G401 (cell line): ENCODE measurements at regions not wholly inside any gene's neighbourhood (a gene's known extent, or its start where the extent isn't known, plus 50 kb on each side); places are given as distances from the start of the nearest gene placed in this dataset.
"Not testable (repeated sequence)": the region's sequence is repeated elsewhere in the genome, so short reads cannot be mapped to it uniquely, and the experiment has no call there.

Experiments used
- DNase-seq: peaks from one replicate; pipeline ENCODE4 v3.0.0-alpha.2; 2015; ENCODE audit warnings: low spot score
- in situ Hi-C: cut with HindIII; loops from 2 replicates; pipeline ENCODE4 v1.10.0; 2016; ENCODE audit warnings: low sequenced_read_pairs, mixed read lengths

DNA sequence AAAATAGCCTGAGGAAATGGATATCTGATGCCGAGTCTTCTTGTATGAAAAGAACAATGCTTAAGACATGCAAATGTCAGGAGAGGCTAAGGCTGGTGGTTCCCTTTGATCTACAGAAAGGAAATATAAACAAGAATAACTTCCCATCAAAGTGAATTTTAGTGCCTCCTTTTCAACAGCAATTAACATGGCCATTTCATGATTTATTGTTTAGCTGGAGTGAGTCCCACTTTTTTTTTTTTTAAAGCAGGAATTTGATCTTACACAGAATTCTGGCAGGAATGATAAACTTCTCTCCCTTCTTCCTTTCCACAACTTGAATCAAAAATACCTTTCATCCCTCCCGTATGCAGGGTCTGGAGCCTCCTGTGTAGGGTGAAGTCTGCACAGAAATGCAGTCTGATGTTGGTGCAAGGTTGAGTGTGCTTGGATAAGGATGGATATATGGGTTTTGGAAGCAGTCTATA, 287.0 kb downstream of the MEX3B start:
- in situ Hi-C loops, result no loop called here
- no peak for DNase-seq

DNA sequence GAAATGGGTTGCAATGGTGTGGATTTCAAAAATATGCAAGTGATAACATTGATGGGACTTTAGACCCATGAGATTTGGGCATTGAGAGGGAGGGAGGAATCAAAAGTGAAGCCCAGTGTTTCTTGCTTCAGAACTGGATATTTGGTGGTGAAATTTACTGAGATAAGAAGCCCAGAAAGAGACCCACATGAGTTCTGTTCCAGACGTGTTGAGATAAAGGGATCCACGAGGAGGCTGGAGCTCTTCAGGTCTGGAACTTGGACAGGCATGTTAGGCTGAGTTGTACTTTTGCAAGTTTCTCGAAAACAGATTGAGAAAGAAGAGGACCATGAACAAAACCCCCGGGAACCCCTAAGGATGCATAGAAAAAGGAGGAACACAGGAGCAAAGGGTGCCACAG, 290.2 kb downstream of the MEX3B start:
- in situ Hi-C loops, result no loop called here
- no peak for DNase-seq

DNA sequence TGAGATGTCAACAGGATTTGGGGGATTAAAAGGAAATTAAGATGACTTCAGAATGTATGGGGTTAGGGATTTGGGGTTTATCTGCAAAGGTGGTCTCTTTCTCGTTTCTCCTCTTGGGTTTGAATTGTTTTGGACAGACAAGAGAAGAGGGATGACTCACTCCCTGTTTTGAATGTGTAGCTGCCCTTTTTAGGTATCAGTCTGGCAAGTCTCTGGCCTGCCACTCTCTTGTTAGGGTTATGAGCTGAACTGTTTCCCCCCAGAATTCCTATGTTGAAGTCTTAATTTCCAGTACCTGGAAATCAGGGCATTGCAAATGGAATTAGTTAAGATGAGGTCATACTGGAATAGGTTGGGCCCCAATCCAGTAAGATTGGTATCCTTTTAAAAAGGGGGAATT, 291.7 kb downstream of the MEX3B start:
- in situ Hi-C loops, result no loop called here
- no peak for DNase-seq

DNA sequence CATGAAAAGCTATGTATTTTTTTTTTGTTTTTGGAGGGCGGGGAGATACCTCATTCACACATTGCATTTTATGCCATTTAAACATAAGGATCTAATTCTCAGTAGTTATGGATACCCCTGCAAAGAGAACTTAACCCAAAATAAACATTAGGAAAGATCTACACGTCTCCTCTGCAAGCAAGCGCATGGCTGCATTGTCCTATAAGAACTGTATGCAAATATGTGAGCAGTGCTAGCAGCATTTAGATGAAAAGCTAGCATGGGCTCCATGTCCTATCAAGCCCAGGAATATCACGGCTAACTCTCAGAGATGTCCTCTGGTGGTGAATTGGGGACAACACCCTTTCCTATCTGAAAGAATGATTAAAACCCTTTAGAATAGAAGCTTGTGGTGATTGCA, 292.8 kb downstream of the MEX3B start:
- no peak for DNase-seq
- in situ Hi-C loops, result no loop called here

DNA sequence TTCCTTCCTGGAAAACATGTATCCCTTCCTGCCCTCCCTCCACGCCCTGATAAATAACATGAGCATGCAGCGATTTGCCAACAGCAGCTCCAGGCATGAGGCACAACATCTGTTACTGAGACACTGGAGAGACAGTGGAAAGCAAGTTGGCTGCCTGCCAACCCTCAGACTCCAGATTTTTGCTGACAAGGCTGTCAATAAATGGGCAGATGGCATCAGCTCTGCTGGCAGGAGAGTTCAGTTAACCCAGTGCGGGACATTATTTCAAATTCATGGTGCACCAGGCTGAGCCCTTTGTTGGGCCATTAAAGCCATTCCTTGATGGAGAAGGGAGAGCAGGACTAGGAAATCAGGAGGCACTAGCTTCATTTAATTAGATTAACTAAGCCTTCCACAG, 293.3 kb downstream of the MEX3B start:
- in situ Hi-C loops, result no loop called here
- DNase-seq, result peak; percentile 32

DNA sequence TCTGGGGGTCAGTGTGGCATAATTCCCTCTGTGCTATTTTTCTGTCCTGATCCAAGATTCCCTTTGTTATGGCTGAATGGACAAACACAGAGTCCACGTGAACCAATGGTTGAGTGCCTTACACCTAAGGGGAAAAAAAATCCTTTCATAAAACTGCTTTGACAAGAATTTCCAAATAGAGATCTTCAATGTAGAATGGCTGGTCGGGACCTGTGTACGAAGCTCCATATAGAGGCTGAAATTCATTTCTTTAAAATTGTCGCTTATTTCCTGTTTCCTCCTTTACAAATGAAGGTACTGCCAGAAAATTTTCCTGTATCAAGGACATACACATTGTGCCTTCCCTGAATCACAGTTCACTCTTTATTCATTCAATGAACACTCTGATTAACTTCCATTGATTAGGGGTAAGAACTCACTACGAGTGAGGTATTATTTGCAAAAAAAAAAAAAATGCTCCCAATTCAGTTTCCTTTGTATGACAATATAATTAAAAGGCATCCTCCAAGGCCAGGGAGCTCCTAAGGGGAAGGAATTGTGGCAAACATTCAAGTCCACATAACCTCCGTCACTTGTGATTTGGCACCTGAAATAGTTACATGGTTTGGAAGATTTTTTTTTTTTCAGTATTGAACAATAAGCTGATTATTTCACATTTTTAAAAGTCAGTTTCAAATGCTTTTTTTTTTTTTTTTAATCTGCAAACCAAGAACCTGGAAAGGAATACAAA, 293.8 kb downstream of the MEX3B start:
- in situ Hi-C loops, result no loop called here
- peak; percentile 33 for DNase-seq

DNA sequence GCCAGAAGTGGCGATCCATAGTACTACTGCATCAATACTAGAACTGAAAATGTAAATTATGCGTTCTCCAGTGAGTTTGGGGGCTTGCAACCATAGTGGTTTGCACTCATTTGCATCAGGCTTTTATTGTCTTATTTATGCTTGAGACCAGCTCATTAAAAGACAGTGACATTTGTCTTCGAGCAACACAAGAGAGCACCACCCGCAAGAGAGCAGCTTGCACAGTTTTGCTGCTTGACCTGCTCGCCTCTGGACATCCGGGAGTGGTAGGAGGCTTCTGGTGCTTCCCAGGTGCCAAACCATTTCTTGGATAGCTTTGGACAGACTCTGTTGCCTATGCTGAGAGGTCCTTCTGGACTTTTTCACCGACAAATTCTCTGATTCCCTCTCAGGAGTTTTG, 294.6 kb downstream of the MEX3B start:
- peak; percentile 90 for DNase-seq
- in situ Hi-C loops, result no loop called here

DNA sequence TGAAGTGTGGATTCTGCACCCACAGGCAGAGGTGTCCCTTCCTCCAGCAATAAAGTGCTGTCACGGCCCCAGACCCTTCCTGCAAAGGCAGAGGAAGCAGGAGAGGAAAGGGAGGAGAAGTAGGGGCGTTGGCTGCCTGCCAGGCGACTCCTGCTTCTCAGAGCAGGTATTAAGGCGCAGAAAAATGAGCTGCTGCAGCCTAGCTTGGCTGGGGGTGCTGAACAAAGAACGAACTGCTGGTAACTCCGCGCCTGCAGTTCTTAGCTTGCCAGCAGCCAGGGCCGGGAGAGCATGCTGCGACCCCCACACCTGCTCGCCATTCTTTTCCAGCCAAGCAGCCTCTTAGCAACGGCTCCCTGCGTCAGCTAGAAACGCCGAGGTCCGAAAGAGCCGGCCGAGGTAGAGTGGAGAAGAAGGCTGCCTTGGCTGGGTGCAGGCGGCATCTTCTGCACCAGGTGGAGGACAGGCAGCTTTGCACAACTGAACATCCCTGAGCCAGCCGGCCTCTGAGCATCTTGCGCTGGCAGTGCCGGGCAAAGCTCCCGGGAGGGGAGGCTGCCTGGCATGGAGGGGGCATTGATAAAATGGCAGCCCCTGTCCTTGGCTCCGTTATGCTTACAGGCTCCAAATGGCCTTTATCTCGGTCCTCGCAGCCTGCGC, 296.0 kb downstream of the MEX3B start:
- peak; percentile 63 for DNase-seq
- in situ Hi-C loops, result no loop called here

DNA sequence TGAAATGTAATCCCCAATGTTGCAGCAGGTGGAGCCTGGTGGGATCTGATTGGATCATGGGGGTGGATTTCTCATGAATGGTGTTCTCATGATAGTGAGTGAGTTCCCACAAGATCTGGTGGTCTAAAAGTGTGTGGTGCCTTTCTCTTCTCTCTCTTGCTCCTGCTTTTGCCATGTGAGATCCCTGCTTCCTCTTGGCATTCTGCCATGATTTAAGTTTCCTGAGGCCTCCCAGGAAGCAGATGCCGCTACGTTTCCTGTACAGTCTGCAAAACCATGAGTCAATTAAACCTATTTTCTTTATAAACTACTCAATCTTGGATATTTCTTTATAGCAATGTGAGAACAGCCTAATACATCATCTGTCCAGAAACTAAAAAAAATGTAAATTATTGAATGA, 298.3 kb downstream of the MEX3B start:
- in situ Hi-C loops, result no loop called here
- DNase-seq, result no peak

DNA sequence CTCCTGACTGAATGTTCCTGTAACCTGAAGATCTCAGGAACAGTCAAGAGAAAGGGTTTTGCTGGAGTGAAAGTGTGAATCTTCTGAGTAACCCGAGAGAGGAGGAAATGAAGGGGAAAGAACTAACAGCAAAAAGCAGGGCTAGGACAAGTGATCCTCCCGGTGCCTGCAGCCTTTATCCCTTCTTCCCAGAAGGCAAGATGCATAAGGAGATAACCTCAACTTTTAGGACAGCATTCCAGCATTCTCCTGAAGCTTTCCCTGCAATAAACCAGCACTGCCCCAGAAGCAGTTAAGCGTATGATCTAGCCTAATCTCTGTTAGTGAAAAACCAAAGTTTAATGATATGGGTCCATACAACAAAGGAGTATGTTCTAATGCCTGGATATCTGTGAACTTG, 298.8 kb downstream of the MEX3B start:
- no peak for DNase-seq
- in situ Hi-C loops, result no loop called here

DNA sequence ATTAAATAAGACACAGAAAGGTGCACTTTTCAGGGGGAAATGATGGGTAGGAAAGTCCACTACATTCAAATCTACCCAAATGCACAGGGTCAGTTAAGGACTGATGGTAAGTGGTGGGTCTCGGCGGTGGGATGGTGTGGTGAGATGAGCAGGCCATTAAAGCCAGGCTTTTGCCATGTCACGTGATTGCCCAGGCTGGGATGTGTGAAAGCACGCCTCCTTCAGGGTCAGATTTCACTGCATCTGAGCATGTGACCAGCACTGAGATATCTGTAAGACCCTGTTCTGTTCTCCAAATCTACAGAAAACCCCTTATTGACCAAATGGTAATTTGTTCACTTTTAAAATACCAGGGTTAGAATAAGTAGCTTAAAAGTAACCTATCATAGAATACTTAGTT, 301.5 kb downstream of the MEX3B start:
- no peak for DNase-seq
- in situ Hi-C loops, result no loop called here

DNA sequence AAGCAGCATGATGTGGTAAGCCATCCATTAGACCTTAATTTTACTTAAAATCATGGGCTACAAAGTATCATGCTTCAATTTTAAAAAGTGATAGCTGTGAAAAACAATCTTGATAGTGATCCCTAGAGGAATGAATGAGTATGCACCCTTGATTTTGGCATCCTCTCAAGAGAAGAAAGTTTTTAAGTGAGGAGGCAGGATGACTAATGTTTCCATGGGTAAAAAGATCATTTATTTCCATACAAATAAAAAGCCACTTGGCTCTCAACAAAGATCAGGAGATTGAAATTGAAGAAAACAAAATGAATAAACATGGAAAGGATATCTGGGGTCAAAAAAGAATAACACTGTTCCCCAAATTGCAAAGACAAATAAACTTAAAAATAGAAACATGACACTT, 305.4 kb downstream of the MEX3B start:
- in situ Hi-C loops, result no loop called here
- DNase-seq, result no peak

DNA sequence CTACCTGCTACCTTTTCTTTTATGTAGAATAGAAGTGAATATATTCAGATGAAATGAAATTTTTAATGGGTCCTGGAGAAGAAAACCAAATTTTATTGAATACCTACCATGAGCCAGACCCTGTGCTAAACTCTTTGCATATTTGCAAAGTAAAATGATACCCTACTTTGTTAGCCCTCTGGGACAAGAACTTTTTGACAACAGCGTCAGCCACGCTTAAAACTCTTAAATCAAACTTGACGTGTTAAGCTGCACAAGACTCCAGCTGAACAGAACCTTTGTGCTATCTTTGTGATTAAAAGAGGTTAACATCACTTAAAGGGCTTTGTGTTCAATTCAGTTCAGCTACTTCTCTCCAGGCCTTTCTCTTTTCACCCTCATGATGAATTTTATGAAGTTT, 316.5 kb downstream of the MEX3B start:
- in situ Hi-C loops, result no loop called here
- no peak for DNase-seq

DNA sequence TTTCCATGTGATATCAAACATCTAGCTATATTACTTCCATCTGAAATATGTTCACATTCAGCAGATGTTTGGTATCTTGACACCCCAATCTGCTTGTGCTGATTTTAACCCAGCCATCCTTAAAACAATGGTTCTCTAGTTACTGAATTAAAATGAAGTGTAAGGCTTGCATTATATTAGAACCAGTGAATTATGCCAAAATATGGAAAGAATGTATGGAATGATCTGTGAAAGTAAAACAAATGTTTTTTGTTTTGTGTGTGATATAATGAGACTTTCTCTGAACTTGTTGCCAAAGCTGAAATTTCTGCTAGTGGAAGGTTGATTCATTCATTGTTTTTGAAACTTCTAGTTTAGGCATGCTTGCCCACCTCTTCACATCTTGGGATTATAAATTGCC, 317.1 kb downstream of the MEX3B start:
- in situ Hi-C loops, result no loop called here

DNA sequence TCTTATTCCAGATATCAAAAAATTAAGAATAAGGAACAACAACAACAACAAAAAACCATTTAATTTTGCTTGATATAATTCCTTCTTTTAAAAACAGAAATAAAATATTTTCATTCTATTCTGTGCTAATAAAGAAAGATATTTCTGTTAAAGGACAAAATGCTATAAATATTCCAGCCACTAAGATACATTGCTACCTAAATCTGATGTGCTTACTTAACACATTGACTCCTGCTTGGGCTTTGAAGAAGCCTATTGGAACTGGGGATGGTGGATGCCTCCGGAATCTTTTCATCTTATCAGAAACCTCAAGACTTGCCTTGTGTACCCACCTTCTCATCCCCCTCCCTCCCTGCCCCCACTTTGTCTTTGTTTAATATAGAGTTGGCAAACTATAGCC, 320.2 kb downstream of the MEX3B start:
- in situ Hi-C loops, result no loop called here
- DNase-seq, result no peak

More for the DNA sequence above, 317.1 kb downstream of the MEX3B start:
- no peak for DNase-seq

DNA sequence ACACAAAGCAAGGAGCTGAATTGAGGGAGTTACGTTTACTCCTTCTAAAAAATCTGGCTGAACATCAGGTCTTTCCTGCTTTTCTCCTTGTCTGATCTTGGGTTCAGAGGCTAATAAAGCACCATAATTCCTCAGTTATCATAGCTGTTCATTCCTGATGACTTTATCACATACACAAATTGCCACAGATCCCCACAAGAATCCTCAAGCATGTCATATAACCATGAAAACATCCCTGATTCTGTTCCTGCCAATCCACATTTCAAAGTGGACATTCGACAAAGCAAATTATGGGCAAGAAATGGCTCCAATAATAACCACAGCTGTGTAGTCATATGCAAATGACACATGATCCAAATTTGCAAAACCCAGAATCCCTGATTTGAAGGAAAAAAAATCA, 321.3 kb downstream of the MEX3B start:
- no peak for DNase-seq
- in situ Hi-C loops, result no loop called here

DNA sequence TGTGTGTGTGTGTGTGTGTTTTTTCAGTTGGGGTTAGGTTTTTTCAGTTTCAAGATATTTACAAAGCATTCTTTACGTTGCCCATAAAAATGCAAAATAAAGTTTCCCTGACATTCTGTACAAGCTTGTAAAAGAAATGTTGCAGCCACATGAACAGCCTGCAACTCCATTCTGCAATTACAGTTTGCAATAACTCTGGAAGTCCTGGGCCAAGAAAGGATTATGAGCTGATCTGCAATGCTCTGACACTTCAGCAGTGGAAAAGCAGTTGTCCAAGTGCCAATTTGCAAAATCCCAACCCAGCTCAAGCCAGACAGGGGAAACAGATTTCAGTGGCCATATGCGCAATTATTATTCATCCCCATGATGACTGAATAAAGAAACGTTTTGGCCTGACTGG, 322.1 kb downstream of the MEX3B start:
- peak; percentile 73 for DNase-seq
- in situ Hi-C loops, result no loop called here

DNA sequence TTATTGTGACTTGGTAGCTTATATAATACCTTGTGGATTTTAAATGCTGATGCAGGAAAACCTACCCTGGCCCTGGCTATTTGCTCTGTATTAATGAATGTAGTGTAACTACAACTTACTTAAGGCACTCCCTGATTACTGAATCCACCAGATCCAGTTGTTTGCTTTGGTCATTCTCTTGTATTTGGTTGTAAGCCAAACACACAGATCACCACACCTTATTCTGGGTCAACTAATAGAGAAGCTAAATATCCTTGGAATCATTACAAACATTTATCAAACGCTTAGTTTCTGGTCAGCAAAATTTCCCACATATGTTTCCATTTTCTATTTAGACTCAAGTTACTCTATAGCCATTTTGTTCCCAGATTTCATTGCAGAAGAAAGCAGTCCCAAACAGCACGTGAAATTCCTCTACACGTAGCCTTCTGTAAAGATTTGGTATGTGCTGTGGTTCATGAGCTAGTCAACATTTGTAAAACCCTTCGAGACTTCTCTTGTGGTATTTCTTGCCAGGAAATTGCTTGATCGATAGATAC, 322.6 kb downstream of the MEX3B start:
- DNase-seq, result no peak
- in situ Hi-C loops, result no loop called here

DNA sequence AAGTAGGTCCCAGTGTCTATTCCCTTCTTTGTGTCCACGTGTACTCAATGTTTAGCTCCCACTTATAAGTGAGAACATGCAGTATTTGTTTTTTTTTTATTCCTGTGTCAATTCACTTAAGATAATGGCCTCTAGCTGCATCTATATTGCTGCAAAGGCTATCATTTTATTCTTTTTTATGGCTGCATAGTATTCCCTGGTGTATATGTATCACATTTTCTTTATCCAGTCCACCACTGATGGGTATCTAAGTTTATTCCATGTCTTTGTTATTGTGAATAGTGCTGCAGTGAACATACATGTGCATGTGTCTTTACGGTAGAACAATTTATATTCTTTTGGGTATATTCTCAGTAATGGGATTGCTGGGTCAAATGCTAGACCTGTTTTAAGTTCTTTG, 329.4 kb downstream of the MEX3B start:
- DNase-seq, in situ Hi-C loops: not testable (repeated sequence)

DNA sequence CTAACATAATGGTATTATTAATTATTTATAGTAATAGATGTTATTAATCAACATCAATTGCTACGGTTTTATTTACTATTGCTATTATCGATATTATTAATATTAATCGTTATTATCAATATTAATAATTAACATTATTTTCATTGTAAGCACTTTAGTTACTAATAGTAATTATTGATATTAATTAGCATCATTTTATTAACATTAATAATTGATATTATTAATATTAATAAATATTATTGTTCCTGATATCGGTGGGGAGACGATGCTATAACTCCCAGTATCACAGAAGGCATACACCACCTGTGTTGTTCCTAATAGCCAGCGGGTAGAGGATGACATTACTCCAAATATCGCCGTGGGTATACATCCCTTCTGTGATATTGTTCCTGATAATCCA, 335.5 kb downstream of the MEX3B start:
- in situ Hi-C loops, result no loop called here
- no peak for DNase-seq
